OCI-LY1 (cell line): ENCODE measurements at regions not wholly inside any gene's neighbourhood (a gene's known extent, or its start where the extent isn't known, plus 50 kb on each side); places are given as distances from the start of the nearest gene placed in this dataset.
"Not testable (repeated sequence)": the region's sequence is repeated elsewhere in the genome, so short reads cannot be mapped to it uniquely, and the experiment has no call there.

Source experiments
- H2AFZ ChIP-seq: fragments of 200-600 bp; sonication (generic), shearing (Covaris generic); 2 replicates; pipeline ENCODE4 v1.6.0; 2014; ENCODE audit warnings: antibody characterized with exemption, mild to moderate bottlenecking, low read length
- H3F3A ChIP-seq: fragments of 200-600 bp; sonication (generic), shearing (Covaris generic); 2 replicates; pipeline ENCODE4 v1.6.0; 2014; ENCODE audit warnings: mild to moderate bottlenecking, antibody characterized with exemption, low read length, moderate library complexity; ENCODE audit not compliant: insufficient read depth
- H3K27ac ChIP-seq: fragments of 200-600 bp; sonication (generic); 2 replicates; pipeline ENCODE4 v1.5.1; 2014; ENCODE audit warnings: low read length, mixed run types, mild to moderate bottlenecking, low read depth; ENCODE audit not compliant: poor library complexity, severe bottlenecking
- H3K27me3 ChIP-seq: fragments of 200-600 bp; sonication (generic); 2 replicates; pipeline ENCODE4 v1.6.0; 2014; ENCODE audit warnings: antibody characterized with exemption, mild to moderate bottlenecking, low read length, moderate library complexity; ENCODE audit not compliant: insufficient read depth
- H3K36me3 ChIP-seq: fragments of 200-600 bp; sonication (generic); 2 replicates; pipeline ENCODE4 v1.6.1; 2014; ENCODE audit warnings: mild to moderate bottlenecking, antibody characterized with exemption, low read length, moderate library complexity, mixed read lengths; ENCODE audit not compliant: insufficient read depth
- H3K4me1 ChIP-seq: fragments of 200-600 bp; sonication (generic); 2 replicates; pipeline ENCODE4 v1.5.1; 2014; ENCODE audit warnings: mild to moderate bottlenecking, low read length, moderate library complexity; ENCODE audit not compliant: insufficient read depth, severe bottlenecking
- H3K4me2 ChIP-seq: fragments of 200-600 bp; sonication (generic), shearing (Covaris generic); 2 replicates; pipeline ENCODE4 v1.6.1; 2014; ENCODE audit warnings: low read length
- H3K4me3 ChIP-seq: fragments of 200-600 bp; sonication (generic); 2 replicates; pipeline ENCODE4 v1.5.1; 2014; ENCODE audit warnings: low read length, low read depth, mild to moderate bottlenecking, mixed read lengths; ENCODE audit not compliant: poor library complexity, severe bottlenecking
- H3K79me2 ChIP-seq: fragments of 200-600 bp; shearing (Covaris generic); 2 replicates; pipeline ENCODE4 v1.6.1; 2016; ENCODE audit warnings: mixed run types, low read length, mixed read lengths; ENCODE audit not compliant: insufficient read depth
- H3K9ac ChIP-seq: fragments of 200-600 bp; sonication (generic), shearing (Covaris generic); 2 replicates; pipeline ENCODE4 v1.6.1; 2014; ENCODE audit warnings: mild to moderate bottlenecking, low read length, mixed read lengths
- H3K9me2 ChIP-seq: fragments of 200-600 bp; sonication (generic), shearing (Covaris generic); 2 replicates; pipeline ENCODE4 v1.6.1; 2014; ENCODE audit warnings: low read depth, mild to moderate bottlenecking, low read length, mixed read lengths
- H3K9me3 ChIP-seq: fragments of 200-600 bp; shearing (Covaris generic); 2 replicates; pipeline ENCODE4 v1.6.1; 2014; ENCODE audit warnings: low read length, mixed read lengths
- H4K20me1 ChIP-seq: fragments of 200-600 bp; sonication (generic), shearing (Covaris generic); 2 replicates; pipeline ENCODE4 v1.6.0; 2016; ENCODE audit warnings: mild to moderate bottlenecking, low read length; ENCODE audit not compliant: insufficient read depth
- CTCF ChIP-seq: fragments of 200-600 bp; sonication (generic), shearing (Covaris generic); IDR thresholded peaks from 2 replicates; pipeline ENCODE4 v1.5.1; 2017; ENCODE audit warnings: mild to moderate bottlenecking, antibody characterized with exemption, low read length, moderate library complexity, mixed read lengths
- EZH2 ChIP-seq: fragments of 200-600 bp; sonication (generic), shearing (Covaris generic); IDR thresholded peaks from 2 replicates; pipeline ENCODE4 v1.8.0; 2017; ENCODE audit warnings: borderline replicate concordance, mixed run types, mild to moderate bottlenecking, antibody characterized with exemption, low read length, moderate library complexity, mixed read lengths

- no peaks in the 10 kb centered on the region for H3K9me3 ChIP-seq
- no peak overlapping the region for H3K4me2 ChIP-seq
- H3K4me1 ChIP-seq: no peaks in the 10 kb centered on the region
- no peaks in the 10 kb centered on the region for H3K9me2 ChIP-seq
- no peak overlapping the region for H3K4me3 ChIP-seq
- H3K79me2 ChIP-seq: no peaks in the 10 kb centered on the region
- no peak overlapping the region for H3K27ac ChIP-seq
- H3K36me3 ChIP-seq: no peaks in the 10 kb centered on the region
- H3K27me3 ChIP-seq: no peaks in the 10 kb centered on the region
- H4K20me1 ChIP-seq: no peaks in the 10 kb centered on the region
- no peak for TF ChIP-seq CTCF
- no peak overlapping the region for H2AFZ ChIP-seq
- H3F3A ChIP-seq: no peaks in the 10 kb centered on the region
- no peak overlapping the region for H3K9ac ChIP-seq
Measured at GRCh38 chr6:130724089-130724488, 103.1 kb upstream of the SMLR1 start.

- no peaks in the 10 kb centered on the region for H3K27me3 ChIP-seq
- H4K20me1 ChIP-seq: no peaks in the 10 kb centered on the region
- H2AFZ ChIP-seq: no peak overlapping the region
- no peak overlapping the region for H3K27ac ChIP-seq
- no peak overlapping the region for H3K4me2 ChIP-seq
- no peak for TF ChIP-seq EZH2
- no peak overlapping the region for H3K9ac ChIP-seq
- no peaks in the 10 kb centered on the region for H3K4me1 ChIP-seq
- H3K9me3 ChIP-seq: no peaks in the 10 kb centered on the region
- H3F3A ChIP-seq: no peaks in the 10 kb centered on the region
- no peaks in the 10 kb centered on the region for H3K79me2 ChIP-seq
- H3K36me3 ChIP-seq: no peaks in the 10 kb centered on the region
- no peak overlapping the region for H3K4me3 ChIP-seq
- H3K9me2 ChIP-seq: no peaks in the 10 kb centered on the region
Measured at GRCh38 chr6:130725551-130725950, 101.7 kb upstream of the SMLR1 start.

- not testable (repeated sequence) for H3K4me3 ChIP-seq, H3K79me2 ChIP-seq, H3K9ac ChIP-seq, H3K4me1 ChIP-seq, H3K9me3 ChIP-seq, H3K27me3 ChIP-seq, H3F3A ChIP-seq, H3K27ac ChIP-seq, H2AFZ ChIP-seq, H3K9me2 ChIP-seq, H4K20me1 ChIP-seq, H3K36me3 ChIP-seq, H3K4me2 ChIP-seq
Measured at GRCh38 chr6:130728064-130728463, 99.1 kb upstream of the SMLR1 start.

GRCh38 chr6:130730600-130730999 is 96.6 kb upstream of the SMLR1 start:
- Histone ChIP-seq H3K79me2 (no peaks in the 10 kb centered on the region), H3K4me2 (no peak overlapping the region), H3K36me3 (no peaks in the 10 kb centered on the region), H3K27me3 (no peaks in the 10 kb centered on the region), H3K9me2 (no peaks in the 10 kb centered on the region), H2AFZ (no peak overlapping the region), H3K4me1 (no peaks in the 10 kb centered on the region), H3K9me3 (no peaks in the 10 kb centered on the region), H3K4me3 (no peak overlapping the region), H3K27ac (no peak overlapping the region), H3K9ac (no peak overlapping the region), H4K20me1 (no peaks in the 10 kb centered on the region), H3F3A (no peaks in the 10 kb centered on the region)
- TF ChIP-seq CTCF (no peak), EZH2 (no peak)
